Psoas muscle (tissue), 7 donors: ENCODE measurements at regions not wholly inside any gene's neighbourhood (a gene's known extent, or its start where the extent isn't known, plus 50 kb on each side); places are given as distances from the start of the nearest gene placed in this dataset.
A peak's percentile ranks its signal among the peaks of the same experiment; 100 is the strongest.

Experiments used
- ATAC-seq, 4 donors: fragments of 200-7000 bp; cut with Tn5 transposase; one replicate each; pipeline ENCODE4 v1.9.1; 2020; ENCODE audit warnings: moderate library complexity in 3 of 4, mild to moderate bottlenecking in 2 of 4
- DNase-seq, 2 donors: peaks; one replicate each; pipeline ENCODE4 v3.0.0-alpha.2; 2020
- H3K27ac ChIP-seq: fragments of 200-600 bp; one replicate; pipeline ENCODE4 v1.8.0; 2022
- H3K27me3 ChIP-seq, 3 donors: fragments of 200-600 bp in 1 of 3; one replicate each; pipeline versions ENCODE4 v1.6.1 to v1.8.0; 2013 to 2022; ENCODE audit warnings: low read length in 2 of 3, mild to moderate bottlenecking in 2 of 3, moderate library complexity in 1 of 3; ENCODE audit not compliant: insufficient read depth in 3 of 3
- H3K36me3 ChIP-seq, 2 donors: fragments of 200-600 bp in 1 of 2; one replicate each; pipeline versions ENCODE4 v1.6.1 to v1.8.0; 2013 to 2022; ENCODE audit warnings: low read depth in 1 of 2, mild to moderate bottlenecking in 1 of 2, moderate library complexity in 1 of 2; ENCODE audit not compliant: insufficient read depth in 1 of 2
- H3K4me1 ChIP-seq: fragments of 200-600 bp; one replicate; pipeline ENCODE4 v1.8.0; 2022
- H3K4me3 ChIP-seq: fragments of 200-600 bp; one replicate; pipeline ENCODE4 v1.8.0; 2022; ENCODE audit warnings: mild to moderate bottlenecking
- H3K9me3 ChIP-seq: fragments of 200-600 bp; one replicate; pipeline ENCODE4 v1.8.0; 2022
- WGBS, 3 donors: extraction: QIAGEN DNeasy Blood & Tissue Kit; methylation state at CpG; one replicate each; pipeline versions ENCODE4 v1.1.6 to v1.1.7; 2013; 5-methylcytosine and 5-hydroxymethylcytosine counted together
- intact Hi-C, 2 donors: fragments of 100-400 bp; cut with DNase I; formaldehyde crosslinking; loops; one replicate each; pipeline versions ENCODE4 v1.11.0 to v1.14.2; 2022
- TF ChIP-seq, protein P1 (sequence below): fragments of 200-600 bp; IDR thresholded peaks from one replicate; pipeline ENCODE4 v1.8.0; 2022; ENCODE audit warnings: antibody characterized with exemption
- donor health status: healthy with polysubstance abuse.
- donor health status: DM: no; HTN: no; CAD: no; lungs with moderate emphysema.
- donor health status: Bipolar disorder and iron deficiency.
- donor health status: healthy.
- donor health status: DM: yes; HTN: yes; CAD: no.
- donor health status: DM: no; HTN: no; CAD: no.
- donor health status: DM: yes; HTN: yes; CAD: no.

DNA sequence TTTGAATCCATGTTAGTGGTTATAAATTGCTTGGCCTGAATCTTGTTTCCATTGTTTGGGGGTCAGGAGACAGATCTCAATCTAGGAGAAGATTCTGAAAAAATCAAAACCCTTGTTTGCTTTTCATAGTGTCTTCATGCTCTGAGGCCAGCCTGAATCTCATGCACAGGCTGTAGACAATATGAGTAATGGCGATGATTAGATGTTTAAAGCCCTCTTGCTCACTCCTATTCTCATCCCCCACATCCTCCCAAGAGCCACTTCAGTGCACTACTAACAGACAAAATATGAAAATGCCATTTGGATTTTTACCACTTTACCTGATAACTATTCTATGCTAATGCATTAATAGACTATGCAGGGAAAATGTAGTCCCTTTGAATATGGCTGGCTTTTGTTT is 129.4 kb downstream of the NUDT12 start:
- no peaks in the 10 kb centered on the region for H3K27me3 ChIP-seq
- no peak for DNase-seq
- TF ChIP-seq, protein P1, sequence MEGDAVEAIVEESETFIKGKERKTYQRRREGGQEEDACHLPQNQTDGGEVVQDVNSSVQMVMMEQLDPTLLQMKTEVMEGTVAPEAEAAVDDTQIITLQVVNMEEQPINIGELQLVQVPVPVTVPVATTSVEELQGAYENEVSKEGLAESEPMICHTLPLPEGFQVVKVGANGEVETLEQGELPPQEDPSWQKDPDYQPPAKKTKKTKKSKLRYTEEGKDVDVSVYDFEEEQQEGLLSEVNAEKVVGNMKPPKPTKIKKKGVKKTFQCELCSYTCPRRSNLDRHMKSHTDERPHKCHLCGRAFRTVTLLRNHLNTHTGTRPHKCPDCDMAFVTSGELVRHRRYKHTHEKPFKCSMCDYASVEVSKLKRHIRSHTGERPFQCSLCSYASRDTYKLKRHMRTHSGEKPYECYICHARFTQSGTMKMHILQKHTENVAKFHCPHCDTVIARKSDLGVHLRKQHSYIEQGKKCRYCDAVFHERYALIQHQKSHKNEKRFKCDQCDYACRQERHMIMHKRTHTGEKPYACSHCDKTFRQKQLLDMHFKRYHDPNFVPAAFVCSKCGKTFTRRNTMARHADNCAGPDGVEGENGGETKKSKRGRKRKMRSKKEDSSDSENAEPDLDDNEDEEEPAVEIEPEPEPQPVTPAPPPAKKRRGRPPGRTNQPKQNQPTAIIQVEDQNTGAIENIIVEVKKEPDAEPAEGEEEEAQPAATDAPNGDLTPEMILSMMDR, result no peak
- no peaks in the 10 kb centered on the region for H3K36me3 ChIP-seq
- peaks cover 21% of the 10 kb centered on the region for H3K4me1 ChIP-seq
- intact Hi-C loops, result no loop called here
- peaks cover under 1% of the 10 kb centered on the region for H3K9me3 ChIP-seq
- WGBS, 3 donors, result 97 to 100% (median 97%) methylated on average over 1 of the region's 1 CpG
- H3K4me3 ChIP-seq, result no peak overlapping the region
- ATAC-seq, result no peak
- no peak overlapping the region for H3K27ac ChIP-seq

DNA sequence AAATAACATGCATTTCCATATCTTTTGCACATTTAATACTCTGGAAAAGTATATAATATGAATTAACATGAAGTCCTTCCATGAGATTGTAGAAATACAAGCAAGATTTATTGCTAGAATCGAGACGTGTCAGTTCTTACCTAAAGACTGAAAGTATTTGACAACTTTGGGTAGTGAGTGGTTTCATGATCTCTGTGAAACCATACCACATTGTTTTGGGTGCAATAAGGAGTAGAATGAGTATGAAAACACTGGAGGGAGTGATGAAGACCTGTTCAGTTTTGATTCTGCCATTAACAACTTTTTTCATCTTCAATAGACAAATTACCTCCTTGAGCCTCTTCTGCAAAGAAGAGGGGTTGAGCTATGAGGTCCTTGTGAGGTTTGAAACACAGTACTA is 133.7 kb downstream of the NUDT12 start:
- no peak overlapping the region for H3K4me3 ChIP-seq
- 47 to 67% (median 58%) methylated on average over 2 of the region's 2 CpGs for WGBS, 3 donors
- intact Hi-C loops, result no loop called here
- H3K9me3 ChIP-seq, result no peaks in the 10 kb centered on the region
- H3K4me1 ChIP-seq, result peaks cover 18% of the 10 kb centered on the region
- TF ChIP-seq, protein P1, result no peak
- peak overlapping the region; percentile 24 for H3K27ac ChIP-seq
- H3K36me3 ChIP-seq, result no peaks in the 10 kb centered on the region
- ATAC-seq, result no peak
- no peaks in the 10 kb centered on the region for H3K27me3 ChIP-seq
- no peak for DNase-seq

DNA sequence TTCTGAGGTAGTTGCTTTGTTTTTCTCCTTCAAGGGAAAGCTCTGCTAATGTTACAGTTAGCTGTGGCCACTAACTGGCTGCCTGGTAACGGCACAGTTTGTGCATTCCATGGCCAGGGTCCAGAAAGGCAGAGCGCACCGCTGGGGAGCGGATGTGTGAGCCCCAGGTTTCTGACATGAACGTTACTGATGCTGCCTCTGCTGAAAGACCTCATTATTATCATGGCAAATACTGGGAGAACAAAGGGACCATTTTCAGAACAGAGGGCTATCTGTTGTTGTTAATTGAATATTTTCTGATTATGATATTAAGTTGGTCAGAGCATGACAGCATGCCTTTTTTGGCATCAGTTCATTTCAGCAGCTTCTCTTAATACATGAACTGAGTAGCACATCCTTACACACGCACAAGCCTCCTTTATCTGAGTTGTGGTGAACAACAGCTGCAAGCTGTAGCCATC is 134.1 kb downstream of the NUDT12 start:
- peaks cover 15% of the 10 kb centered on the region for H3K4me1 ChIP-seq
- TF ChIP-seq, protein P1, result no peak
- peak in 1 of 2 donors; percentile 55 for DNase-seq
- no peaks in the 10 kb centered on the region for H3K9me3 ChIP-seq
- H3K4me3 ChIP-seq, result no peak overlapping the region
- ATAC-seq, result peak in 3 of 4 donors; percentile 76 to 89 (median 81)
- H3K27ac ChIP-seq, result peak overlapping the region; percentile 24
- intact Hi-C loops, result no loop called here
- no peaks in the 10 kb centered on the region for H3K27me3 ChIP-seq
- 22 to 25% (median 24%) methylated on average over 6 of the region's 6 CpGs for WGBS, 3 donors
- no peaks in the 10 kb centered on the region for H3K36me3 ChIP-seq

DNA sequence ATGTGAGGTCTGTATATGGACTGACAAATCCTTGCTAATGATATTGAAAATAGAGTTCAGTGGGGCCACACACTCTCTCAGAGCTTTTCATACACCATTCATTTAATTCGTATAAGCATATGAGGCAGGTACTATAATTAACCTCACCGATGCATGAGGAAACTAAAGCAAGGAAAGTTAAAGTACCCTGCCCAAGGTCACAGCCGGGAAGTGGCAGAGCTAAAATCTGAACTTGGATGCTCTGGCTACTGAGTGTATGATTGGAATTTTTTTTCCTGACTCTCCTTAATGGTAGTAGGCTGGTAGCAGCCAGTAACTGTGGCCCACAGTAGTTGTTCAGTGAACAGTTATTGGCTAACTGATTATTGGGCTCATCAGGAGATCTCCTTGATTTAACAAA is 135.3 kb downstream of the NUDT12 start:
- TF ChIP-seq, protein P1, result no peak
- DNase-seq (no peak), ATAC-seq (peak in 2 of 4 donors; percentile 20 to 41)
- no peaks in the 10 kb centered on the region for H3K9me3 ChIP-seq
- H3K27me3 ChIP-seq, result no peaks in the 10 kb centered on the region
- no peak overlapping the region for H3K27ac ChIP-seq
- no peaks in the 10 kb centered on the region for H3K36me3 ChIP-seq
- H3K4me3 ChIP-seq, result no peak overlapping the region
- H3K4me1 ChIP-seq, result peaks cover 23% of the 10 kb centered on the region
- intact Hi-C loops, result no loop called here
- WGBS, 3 donors, result 23 to 37% (median 33%) methylated on average over 3 of the region's 3 CpGs
